HepG2 (cell line): ENCODE measurements at regions not wholly inside any gene's neighbourhood (a gene's known extent, or its start where the extent isn't known, plus 50 kb on each side); places are given as distances from the start of the nearest gene placed in this dataset.

Experiments used
- ATAC-seq: fragments of 200-7000 bp; cut with Tn5 transposase; 3 replicates; pipeline ENCODE4 v1.9.1; 2020; ENCODE audit warnings: mild to moderate bottlenecking, moderate library complexity
- BruUV-seq: library from RNA; stranded (reverse); fragments of 400-500 nt; replicated peaks from 2 replicates; lab custom pipeline; 2021; lab: Mats Ljungman, UMichigan
- CTCF ChIA-PET: fragments of 300-600 bp; formaldehyde crosslinking; extraction: SDS; loops from one replicate; lab custom pipeline; 2021; ENCODE audit warnings: low total read pairs, inconsistent platforms, low intra/inter-chr PET ratio; lab: Yijun Ruan, JAX
- POLR2A ChIA-PET: fragments of 350-600 bp; sonication (Branson Sonifier 250); formaldehyde crosslinking; loops from one replicate; lab custom pipeline; 2020; ENCODE audit warnings: antibody characterized with exemption, inconsistent platforms; lab: Yijun Ruan, JAX
- DNase-seq: peaks from one replicate; pipeline ENCODE4 v3.0.0-alpha.2; 2015; ENCODE audit warnings: low spot score
- FAIRE-seq: peaks from 3 replicates; lab custom pipeline; 2011; peaks lifted over from hg19 to GRCh38; lab: Jason Lieb, UNC
- H2AFZ ChIP-seq: one replicate; pipeline ENCODE4 v1.6.1; 2011; ENCODE audit warnings: low read length, inconsistent platforms
- H3K27ac ChIP-seq: fragments of 300-600 bp; 3 replicates; pipeline ENCODE4 v1.8.0; 2011; ENCODE audit warnings: mixed run types, mild to moderate bottlenecking, mixed read lengths, low read length, inconsistent platforms; ENCODE audit not compliant: insufficient read depth; ENCODE audit errors: extremely low read length
- H3K27me3 ChIP-seq, 2 experiments: fragments of 200-600 bp in 1 of 2; 2 replicates in 1 of 2; 3 replicates in 1 of 2; pipeline versions ENCODE4 v1.6.0 to v1.8.0; 2011; ENCODE audit warnings: low read length in 2 of 2, mild to moderate bottlenecking in 2 of 2, moderate library complexity in 2 of 2, inconsistent platforms in 1 of 2; ENCODE audit not compliant: insufficient read depth in 2 of 2, control insufficient read depth in 1 of 2
- H3K36me3 ChIP-seq, 2 experiments: fragments of 200-600 bp in 1 of 2; replicated peaks in 1 of 2; 2 replicates in 1 of 2; 3 replicates in 1 of 2; pipeline versions ENCODE4 v1.5.1 to v1.8.0; 2011; ENCODE audit warnings: low read length in 2 of 2, inconsistent platforms in 1 of 2; ENCODE audit not compliant: insufficient read depth in 2 of 2, control insufficient read depth in 1 of 2
- H3K4me1 ChIP-seq: 2 replicates; pipeline ENCODE4 v1.5.1; 2012; ENCODE audit warnings: low read length, inconsistent platforms; ENCODE audit not compliant: insufficient read depth
- H3K4me2 ChIP-seq: 2 replicates; pipeline ENCODE4 v1.6.0; 2011; ENCODE audit warnings: low read depth, low read length, inconsistent platforms
- H3K4me3 ChIP-seq, 3 experiments: fragments of 200-600 bp in 1 of 3; sonication (generic), shearing (Covaris generic) in 1 of 3; replicated peaks in 1 of 3; 2 replicates each; pipeline ENCODE4 v1.5.1; 2011 to 2016; ENCODE audit warnings: low read length in 3 of 3, inconsistent platforms in 2 of 3, low read depth in 2 of 3, mild to moderate bottlenecking in 2 of 3, control low read depth in 1 of 3, mixed read lengths in 1 of 3; ENCODE audit not compliant: insufficient read depth in 1 of 3
- H3K79me2 ChIP-seq: one replicate; pipeline ENCODE4 v1.6.1; 2011; ENCODE audit warnings: low read length, inconsistent platforms; ENCODE audit not compliant: insufficient read depth
- H3K9ac ChIP-seq: 2 replicates; pipeline ENCODE4 v1.6.0; 2011; ENCODE audit warnings: mild to moderate bottlenecking, low read depth, low read length, inconsistent platforms; ENCODE audit not compliant: insufficient read depth
- H3K9me3 ChIP-seq: 2 replicates; pipeline ENCODE4 v1.5.1; 2012; ENCODE audit warnings: mild to moderate bottlenecking, low read length
- H4K20me1 ChIP-seq: 2 replicates; pipeline ENCODE4 v1.6.0; 2011; ENCODE audit warnings: inconsistent platforms, mild to moderate bottlenecking, low read length, moderate library complexity; ENCODE audit not compliant: insufficient read depth
- AGO1 ChIP-seq: fragments of 200-400 bp; formaldehyde crosslinking; IDR thresholded peaks from 2 replicates; pipeline ENCODE4 v1.6.1; 2017; ENCODE audit warnings: mild to moderate bottlenecking, low read depth, low read length, moderate library complexity; ENCODE audit not compliant: poor library complexity, severe bottlenecking
- ESRRA ChIP-seq: sonication (generic); formaldehyde crosslinking; IDR thresholded peaks from 2 replicates; pipeline ENCODE4 v1.5.1; 2020; ENCODE audit warnings: mild to moderate bottlenecking, low read depth, missing genetic modification reagents
- FOXA3 ChIP-seq: IDR thresholded peaks from 2 replicates; pipeline ENCODE4 v1.6.1; 2016; ENCODE audit warnings: missing genetic modification reagents, missing compliant biosample characterization
- HDAC1 ChIP-seq: sonication (generic); formaldehyde crosslinking; IDR thresholded peaks from 2 replicates; pipeline ENCODE4 v1.5.1; 2020; ENCODE audit warnings: mild to moderate bottlenecking, missing genetic modification reagents
- HNF1B ChIP-seq: sonication (generic); formaldehyde crosslinking; IDR thresholded peaks from 2 replicates; pipeline ENCODE4 v1.5.1; 2020; ENCODE audit warnings: mild to moderate bottlenecking, moderate library complexity, missing genetic modification reagents
- MEIS1 ChIP-seq: sonication (generic); formaldehyde crosslinking; IDR thresholded peaks from 2 replicates; pipeline ENCODE4 v1.9.0; 2021; ENCODE audit warnings: mild to moderate bottlenecking, missing genetic modification reagents, moderate library complexity, borderline replicate concordance
- RARA ChIP-seq: IDR thresholded peaks from 2 replicates; pipeline ENCODE4 v1.6.1; 2016; ENCODE audit warnings: missing genetic modification reagents, missing compliant biosample characterization
- SOX13 ChIP-seq, 3 experiments: fragments of 450-650 bp in 1 of 3; sonication (generic) in 1 of 3; formaldehyde crosslinking in 1 of 3; IDR thresholded peaks in 2 of 3; conservative IDR thresholded peaks in 1 of 3; 2 replicates each; pipeline versions ENCODE4 v1.5.0 to v1.6.1; 2016 to 2020; ENCODE audit warnings: antibody characterized with exemption in 1 of 3, mild to moderate bottlenecking in 1 of 3, missing compliant biosample characterization in 1 of 3, missing genetic modification reagents in 1 of 3, moderate library complexity in 1 of 3
- TCF7 ChIP-seq: sonication (generic); IDR thresholded peaks from 2 replicates; pipeline ENCODE4 v1.6.1; 2016; ENCODE audit warnings: antibody characterized with exemption, low read depth
- U2AF2 ChIP-seq: fragments of 200-400 bp; formaldehyde crosslinking; IDR thresholded peaks from 2 replicates; pipeline ENCODE4 v1.6.1; 2017; ENCODE audit warnings: low read depth, mild to moderate bottlenecking, low read length
- ZNF503 ChIP-seq: sonication (generic); formaldehyde crosslinking; IDR thresholded peaks from 2 replicates; pipeline ENCODE4 v1.4.0; 2020; ENCODE audit warnings: missing genetic modification reagents
- ZNF574 ChIP-seq: sonication (generic); formaldehyde crosslinking; IDR thresholded peaks from 2 replicates; pipeline ENCODE4 v1.4.0; 2020; ENCODE audit warnings: missing genetic modification reagents
- ZNF780A ChIP-seq: sonication (generic); formaldehyde crosslinking; IDR thresholded peaks from 2 replicates; pipeline ENCODE4 v1.8.0; 2022; ENCODE audit warnings: mild to moderate bottlenecking, missing genetic modification reagents, moderate library complexity
- ZSCAN5A ChIP-seq: sonication (generic); formaldehyde crosslinking; IDR thresholded peaks from 2 replicates; pipeline ENCODE4 v1.8.0; 2022; ENCODE audit warnings: mild to moderate bottlenecking, missing genetic modification reagents, borderline replicate concordance
- WGBS: methylation state at CpG from one replicate; pipeline ENCODE4 v1.1.6; 2017; ENCODE audit warnings: low lambda C conversion rate; 5-methylcytosine and 5-hydroxymethylcytosine counted together
- in situ Hi-C: cut with HindIII; loops from 2 replicates; pipeline ENCODE4 v1.10.0; 2017; ENCODE audit warnings: low pct_unique_long_range_greater_than_20kb; ENCODE audit not compliant: extremely low pct_ligation_motif_present
- intact Hi-C: fragments of 100-400 bp; cut with micrococcal nuclease; formaldehyde crosslinking; loops from one replicate; pipeline ENCODE4 v1.10.0; 2022; ENCODE audit not compliant: unreplicated experiment

GRCh38 chr1:207241164-207241934 lies 80.1 kb upstream of the CD55 start:
- peak; percentile 69 for FAIRE-seq
- peak; percentile 89 for DNase-seq
- Histone ChIP-seq H3K4me3 (peak overlapping the region in 2 of 3 experiments; percentile 11 to 35; a peak in 2 of 6 replicates), H4K20me1 (no peaks in the 10 kb centered on the region), H3K9me3 (no peaks in the 10 kb centered on the region), H3K4me2 (peak overlapping the region; percentile 71), H3K36me3 (no peaks in the 10 kb centered on the region), H3K9ac (peak overlapping the region; percentile 50), H3K79me2 (no peaks in the 10 kb centered on the region), H3K27me3 (no peaks in the 10 kb centered on the region), H3K4me1 (peaks cover 46% of the 10 kb centered on the region), H2AFZ (no peak overlapping the region), H3K27ac (peak overlapping the region; percentile 87)
- intact Hi-C loops (loop anchor here (1.0 to 5.0 kb wide), 4 partner anchors 37 to 153 kb away; partner anchors contain the start of genes C4BPA, C4BPB and CD55), in situ Hi-C loops (no loop called here)
- peak; percentile 100 for ATAC-seq
- CTCF ChIA-PET: no interaction called here
- 0% methylated on average over 5 of the region's 5 CpGs for WGBS
- BruUV-seq: no TSS peak
- POLR2A ChIA-PET: interaction anchor here (1.0 to 1.7 kb wide), 4 partner anchors 36 to 209 kb away, joined by 4 to 12 read pairs (median 8); partner anchors contain the start of genes C1orf116, C4BPB and CD55
- TF ChIP-seq HDAC1 (CRISPR knock-in tag): peak; percentile 39; the same call in 1 of the 2 replicates
- peak; percentile 70 for TF ChIP-seq FOXA3
- peak; percentile 79 for TF ChIP-seq HNF1B (CRISPR knock-in tag)
- TF ChIP-seq SOX13 (IDR thresholded peaks at IDR 0.05): no peak
- peak in 1 of 2 experiments; percentile 54; a peak in 1 of 4 replicates for TF ChIP-seq SOX13 (CRISPR knock-in tag; conservative IDR thresholded peaks at IDR 0.05 in 1 of 2, IDR thresholded peaks at IDR 0.05 in 1 of 2)
- TF ChIP-seq ZNF503 (CRISPR knock-in tag): peak; percentile 82; the same call in 1 of the 2 replicates
- TF ChIP-seq AGO1: no peak
- TF ChIP-seq MEIS1: 0 out of 2 replicates have a peak, but pooled peaks have one; percentile 27
- no peak for TF ChIP-seq ZSCAN5A (CRISPR knock-in tag)
- peak; percentile 79 for TF ChIP-seq TCF7
- peak; percentile 79 for TF ChIP-seq ESRRA
- no peak for TF ChIP-seq ZNF780A (CRISPR knock-in tag)
- TF ChIP-seq ZNF574 (CRISPR knock-in tag): peak; percentile 20; the same call in 1 of the 2 replicates
- no peak for TF ChIP-seq U2AF2
- TF ChIP-seq RARA: peak; percentile 78
